Choroid plexus epithelial cell (primary cell): ENCODE measurements at regions not wholly inside any gene's neighbourhood (a gene's known extent, or its start where the extent isn't known, plus 50 kb on each side); places are given as distances from the start of the nearest gene placed in this dataset.

ENCODE experiments used
- DNase-seq: peaks from one replicate; pipeline ENCODE4 v3.0.0-alpha.2; 2010; ENCODE audit warnings: low read depth
- H3K4me3 ChIP-seq: 2 replicates; pipeline ENCODE4 v1.5.1; 2011; ENCODE audit warnings: low read depth, mild to moderate bottlenecking, control low read depth, low read length, moderate library complexity
- TF ChIP-seq, protein P1 (sequence below): conservative IDR thresholded peaks from 2 replicates; pipeline ENCODE4 v1.5.1; 2011; ENCODE audit warnings: low read depth, mild to moderate bottlenecking, control low read depth, inconsistent platforms, low read length, moderate library complexity

DNA sequence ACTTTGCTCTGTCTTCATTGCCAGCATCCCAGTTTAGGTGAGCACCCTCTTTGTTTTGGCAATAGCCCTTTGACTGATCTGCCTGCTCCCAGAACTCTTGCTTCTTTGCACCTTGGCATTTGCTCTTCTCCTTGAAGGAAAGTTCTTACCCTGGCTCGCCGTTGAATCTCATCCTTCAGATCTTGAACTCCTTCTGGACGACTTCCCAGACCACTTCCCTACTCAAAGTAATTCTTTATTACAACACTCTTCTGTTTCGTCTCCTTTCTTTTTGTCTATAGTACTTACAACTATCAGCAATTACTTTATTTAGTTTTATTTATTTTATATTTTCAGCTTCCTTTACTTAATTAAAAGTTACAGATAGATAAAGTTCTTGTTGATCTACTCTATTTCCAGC, 1510.1 kb downstream of the MAT2B start:
- TF ChIP-seq, protein P1, sequence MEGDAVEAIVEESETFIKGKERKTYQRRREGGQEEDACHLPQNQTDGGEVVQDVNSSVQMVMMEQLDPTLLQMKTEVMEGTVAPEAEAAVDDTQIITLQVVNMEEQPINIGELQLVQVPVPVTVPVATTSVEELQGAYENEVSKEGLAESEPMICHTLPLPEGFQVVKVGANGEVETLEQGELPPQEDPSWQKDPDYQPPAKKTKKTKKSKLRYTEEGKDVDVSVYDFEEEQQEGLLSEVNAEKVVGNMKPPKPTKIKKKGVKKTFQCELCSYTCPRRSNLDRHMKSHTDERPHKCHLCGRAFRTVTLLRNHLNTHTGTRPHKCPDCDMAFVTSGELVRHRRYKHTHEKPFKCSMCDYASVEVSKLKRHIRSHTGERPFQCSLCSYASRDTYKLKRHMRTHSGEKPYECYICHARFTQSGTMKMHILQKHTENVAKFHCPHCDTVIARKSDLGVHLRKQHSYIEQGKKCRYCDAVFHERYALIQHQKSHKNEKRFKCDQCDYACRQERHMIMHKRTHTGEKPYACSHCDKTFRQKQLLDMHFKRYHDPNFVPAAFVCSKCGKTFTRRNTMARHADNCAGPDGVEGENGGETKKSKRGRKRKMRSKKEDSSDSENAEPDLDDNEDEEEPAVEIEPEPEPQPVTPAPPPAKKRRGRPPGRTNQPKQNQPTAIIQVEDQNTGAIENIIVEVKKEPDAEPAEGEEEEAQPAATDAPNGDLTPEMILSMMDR = no peak
- no peak for DNase-seq
- no peak overlapping the region for H3K4me3 ChIP-seq

DNA sequence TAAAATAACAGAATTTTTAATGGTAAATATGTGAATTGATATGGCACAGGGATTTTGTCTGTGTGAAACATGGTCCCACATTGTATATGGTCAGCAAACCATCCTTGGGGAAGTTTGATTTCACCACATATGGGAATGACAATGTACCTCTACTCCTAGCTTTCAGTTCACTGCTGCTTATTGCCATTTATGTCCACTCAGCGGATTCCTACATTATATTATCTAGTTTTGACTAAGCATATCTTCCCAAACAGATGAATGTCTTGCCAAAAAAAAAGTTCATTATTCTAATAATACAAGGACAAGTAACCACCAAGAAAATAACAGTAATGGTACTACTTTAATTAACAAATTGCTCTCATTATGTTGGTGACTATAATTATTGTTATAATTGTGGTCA, 1521.6 kb downstream of the MAT2B start:
- H3K4me3 ChIP-seq = no peak overlapping the region
- DNase-seq = no peak
- TF ChIP-seq, protein P1 = no peak

DNA sequence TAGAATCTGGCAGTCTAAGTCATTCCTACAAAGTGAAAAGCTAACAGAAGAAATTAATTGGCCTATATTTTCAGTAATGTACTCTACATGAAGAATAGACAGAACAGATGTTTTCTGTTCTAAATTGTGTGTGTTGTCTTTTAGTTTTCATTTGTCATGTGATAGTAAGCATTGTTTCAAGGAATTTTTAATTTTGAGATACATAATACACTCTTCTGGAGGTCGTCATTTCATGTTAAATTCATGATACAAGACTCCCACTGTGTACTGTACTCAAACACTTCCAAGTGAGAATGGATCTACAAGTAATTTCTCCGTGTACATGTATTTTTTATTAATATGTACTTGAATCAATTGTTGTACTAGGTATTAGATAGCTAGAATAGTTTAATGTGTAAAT, 1522.9 kb downstream of the MAT2B start:
- TF ChIP-seq, protein P1 = no peak
- DNase-seq = no peak
- H3K4me3 ChIP-seq = no peak overlapping the region

DNA sequence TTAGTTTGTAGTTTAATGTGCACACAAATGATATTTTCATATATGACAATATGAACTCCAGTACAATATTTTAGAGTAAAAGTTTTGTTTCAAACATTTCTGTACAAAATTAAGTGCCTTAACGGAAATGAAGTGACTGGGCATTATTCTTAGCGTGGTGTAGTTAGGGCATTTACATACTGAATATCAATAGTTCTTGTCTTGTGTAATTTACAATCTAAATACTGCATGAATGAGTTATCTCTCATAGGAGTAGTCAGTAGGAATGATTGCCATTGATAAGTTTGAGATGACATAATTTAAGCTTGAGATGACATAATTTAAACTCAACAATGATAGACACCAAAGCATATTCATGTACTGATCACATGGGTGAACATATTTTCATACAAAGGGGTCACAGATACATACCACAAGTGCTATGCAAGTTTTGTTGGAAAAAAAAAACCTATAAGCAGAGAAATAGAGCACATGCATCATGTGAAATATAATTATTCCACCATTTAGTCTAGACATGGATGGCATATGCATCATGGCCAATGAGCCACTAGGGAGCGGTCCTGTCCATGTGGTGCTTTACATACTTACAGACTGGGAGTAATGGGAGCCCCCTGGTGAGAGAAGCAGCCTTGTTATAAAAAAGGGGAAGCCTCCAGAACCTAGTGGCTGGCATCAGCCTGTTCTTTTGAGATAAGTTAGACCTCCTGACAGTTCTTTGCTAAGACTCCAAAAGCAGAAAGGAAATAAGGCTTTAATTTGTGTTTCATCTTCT, 1523.9 kb downstream of the MAT2B start:
- TF ChIP-seq, protein P1 = peak; percentile 32
- DNase-seq = peak; percentile 23
- H3K4me3 ChIP-seq = no peak overlapping the region

DNA sequence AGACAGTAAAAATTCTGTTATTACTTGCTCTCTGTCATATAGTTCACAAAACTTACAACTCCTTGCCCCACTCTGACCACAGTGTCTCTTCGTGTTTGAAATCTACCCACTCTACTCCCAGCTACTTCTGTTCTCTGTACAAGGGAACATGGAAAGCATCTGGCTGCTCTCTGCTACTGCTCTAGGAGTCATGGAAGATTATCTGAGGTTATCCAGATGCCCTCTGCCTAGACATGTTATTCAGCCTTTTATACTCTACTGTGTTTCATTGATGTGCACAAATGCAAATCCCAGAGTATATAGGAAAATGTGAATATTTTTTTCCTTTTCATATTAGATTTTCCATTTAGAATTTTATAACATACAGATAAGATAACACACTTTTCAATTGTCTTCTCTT, 1525.6 kb downstream of the MAT2B start:
- no peak for DNase-seq
- TF ChIP-seq, protein P1 = no peak
- no peak overlapping the region for H3K4me3 ChIP-seq

DNA sequence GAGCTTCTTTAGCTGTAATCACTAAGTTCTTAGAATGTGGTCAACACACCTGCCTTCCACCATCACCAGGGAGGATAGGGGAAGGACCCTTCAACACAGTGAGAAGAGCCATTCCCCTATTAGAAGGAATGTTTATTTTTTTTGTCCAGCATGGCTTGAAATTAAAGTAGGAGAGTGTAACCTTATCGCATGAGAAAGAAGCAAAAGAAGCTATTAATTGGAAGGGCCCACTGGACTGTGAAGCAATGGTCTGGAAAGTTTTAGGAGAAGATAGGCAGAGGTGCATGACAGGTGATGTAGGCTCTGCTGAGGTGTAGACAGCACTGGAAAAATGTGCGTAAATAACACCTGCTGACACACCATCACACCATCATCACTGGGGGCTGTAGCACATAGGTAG, 1526.0 kb downstream of the MAT2B start:
- DNase-seq = no peak
- no peak overlapping the region for H3K4me3 ChIP-seq
- TF ChIP-seq, protein P1 = no peak

DNA sequence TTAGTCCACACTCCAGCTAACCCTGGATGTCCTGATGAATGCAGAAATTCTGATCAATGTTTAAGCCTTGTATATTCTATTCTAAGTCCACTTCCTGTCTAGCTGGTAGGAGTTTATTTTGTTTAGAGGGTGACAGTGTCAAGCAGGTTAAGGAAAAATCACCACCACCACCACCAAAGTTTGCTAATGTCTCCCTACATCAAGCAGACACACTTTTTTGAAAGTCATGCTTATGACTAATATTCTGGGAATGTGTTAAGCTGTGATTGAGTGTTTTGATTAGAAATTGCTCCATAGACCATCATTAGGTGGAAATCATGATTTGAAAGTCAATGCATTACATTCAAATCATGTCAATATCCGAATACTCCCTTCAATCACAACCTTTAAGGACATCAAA, 1530.1 kb downstream of the MAT2B start:
- TF ChIP-seq, protein P1 = no peak
- H3K4me3 ChIP-seq = no peak overlapping the region
- DNase-seq = no peak
